Neural progenitor cell (in vitro differentiated cells): ENCODE measurements at regions not wholly inside any gene's neighbourhood (a gene's known extent, or its start where the extent isn't known, plus 50 kb on each side); places are given as distances from the start of the nearest gene placed in this dataset.

Source experiments
- CTCF ChIP-seq: fragments of 200-600 bp; sonication (generic); IDR thresholded peaks from 2 replicates; pipeline ENCODE4 v1.5.1; 2017; ENCODE audit warnings: antibody characterized with exemption, mild to moderate bottlenecking
- EZH2phosphoT487 ChIP-seq: fragments of 200-600 bp; sonication (generic); IDR thresholded peaks from 2 replicates; pipeline ENCODE4 v1.6.1; 2017; ENCODE audit warnings: antibody characterized with exemption

GRCh38 chr2:103427567-103427966 lies 665.7 kb downstream of the TMEM182 start:
- TF ChIP-seq CTCF (no peak), EZH2phosphoT487 (no peak)
